GM19468 (cell line): ENCODE measurements at regions not wholly inside any gene's neighbourhood (a gene's known extent, or its start where the extent isn't known, plus 50 kb on each side); places are given as distances from the start of the nearest gene placed in this dataset.

Source experiments
- ATAC-seq: cut with Tn5 transposase; IDR thresholded peaks from one replicate; pipeline ENCODE4 v1.9.1; 2021; ENCODE audit warnings: mild to moderate bottlenecking, moderate library complexity, moderate number of reproducible peaks; ENCODE audit not compliant: unreplicated experiment; ENCODE audit errors: extremely low read depth

DNA sequence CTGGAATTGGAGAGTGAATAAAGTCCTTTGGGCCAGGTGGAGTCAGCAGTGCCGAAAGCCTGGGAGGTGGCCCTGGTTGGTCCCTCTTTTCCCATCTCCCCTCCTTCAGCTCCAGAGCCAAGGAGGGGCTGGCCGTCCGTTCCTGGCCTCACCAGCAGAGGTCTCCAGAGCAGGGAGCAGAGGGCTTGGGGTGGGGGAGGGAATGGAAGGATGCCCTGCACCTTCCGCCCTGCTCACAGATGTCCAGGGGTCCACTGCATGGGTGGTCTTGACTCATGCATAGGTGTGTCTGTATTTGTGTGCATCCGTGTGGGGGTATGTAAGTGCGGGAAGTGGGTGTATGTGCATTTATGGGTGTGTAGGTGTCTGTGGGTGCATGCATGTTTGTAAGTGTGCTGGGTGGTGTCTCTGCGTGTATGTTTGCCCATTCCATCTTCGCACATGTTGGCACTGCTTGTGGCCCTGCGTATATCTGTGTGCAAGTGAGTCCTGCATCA, 201.8 kb downstream of the ZFP36L2 start:
- ATAC-seq, result no peak

DNA sequence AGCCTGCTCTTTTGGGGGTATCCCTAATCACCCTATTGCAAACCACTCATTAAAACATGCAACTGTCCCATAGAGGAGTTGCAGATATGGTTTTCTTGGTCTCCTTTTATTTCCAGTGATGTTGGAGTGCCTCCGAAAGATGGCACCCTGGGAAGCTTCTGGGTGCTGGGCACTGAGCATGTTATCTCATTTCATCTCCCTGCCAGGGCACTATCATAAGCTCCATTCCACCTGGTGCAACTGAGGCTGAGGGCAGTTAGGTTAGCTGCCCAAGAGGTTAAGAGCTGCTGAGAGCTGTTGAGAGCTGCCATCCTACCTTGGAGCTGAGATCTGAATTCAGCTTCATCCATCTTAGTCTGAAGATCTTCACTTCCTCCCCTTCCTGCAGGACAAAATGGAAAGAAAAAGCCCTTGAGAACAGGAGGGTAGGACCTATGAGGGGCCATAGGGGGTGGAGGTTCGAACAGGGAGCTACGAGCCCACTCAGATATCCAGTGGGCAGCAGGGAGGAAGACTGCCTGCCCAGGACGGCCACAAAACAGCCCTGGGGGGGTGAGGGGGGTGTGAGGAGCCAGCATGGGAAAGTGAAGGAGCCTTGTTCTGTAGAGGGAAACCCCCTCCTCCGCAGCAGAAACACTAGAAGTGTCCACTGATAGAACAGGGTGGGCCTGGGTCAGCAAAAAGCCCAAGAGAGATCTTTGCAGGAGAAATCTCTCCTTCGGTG, 202.5 kb downstream of the ZFP36L2 start:
- no peak for ATAC-seq

DNA sequence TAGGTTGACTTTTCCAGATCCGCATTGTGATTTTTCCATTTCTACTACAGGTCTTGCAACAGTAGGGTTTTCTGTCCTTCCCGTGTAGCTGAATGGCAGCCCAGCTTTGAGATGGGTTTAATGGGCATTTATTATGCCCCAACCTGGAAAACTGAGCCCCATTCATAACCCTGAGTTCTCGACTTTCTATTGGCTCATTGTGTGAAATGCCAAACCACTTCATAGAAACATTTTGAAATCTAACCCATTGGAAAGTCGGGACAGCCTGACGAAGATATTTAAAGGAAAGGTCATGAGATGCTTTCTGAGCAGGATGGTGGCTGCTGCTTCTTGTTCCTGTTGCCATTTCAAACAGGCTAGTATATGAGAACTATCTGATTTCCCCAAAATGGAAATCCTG, 203.5 kb downstream of the ZFP36L2 start:
- ATAC-seq, result no peak

DNA sequence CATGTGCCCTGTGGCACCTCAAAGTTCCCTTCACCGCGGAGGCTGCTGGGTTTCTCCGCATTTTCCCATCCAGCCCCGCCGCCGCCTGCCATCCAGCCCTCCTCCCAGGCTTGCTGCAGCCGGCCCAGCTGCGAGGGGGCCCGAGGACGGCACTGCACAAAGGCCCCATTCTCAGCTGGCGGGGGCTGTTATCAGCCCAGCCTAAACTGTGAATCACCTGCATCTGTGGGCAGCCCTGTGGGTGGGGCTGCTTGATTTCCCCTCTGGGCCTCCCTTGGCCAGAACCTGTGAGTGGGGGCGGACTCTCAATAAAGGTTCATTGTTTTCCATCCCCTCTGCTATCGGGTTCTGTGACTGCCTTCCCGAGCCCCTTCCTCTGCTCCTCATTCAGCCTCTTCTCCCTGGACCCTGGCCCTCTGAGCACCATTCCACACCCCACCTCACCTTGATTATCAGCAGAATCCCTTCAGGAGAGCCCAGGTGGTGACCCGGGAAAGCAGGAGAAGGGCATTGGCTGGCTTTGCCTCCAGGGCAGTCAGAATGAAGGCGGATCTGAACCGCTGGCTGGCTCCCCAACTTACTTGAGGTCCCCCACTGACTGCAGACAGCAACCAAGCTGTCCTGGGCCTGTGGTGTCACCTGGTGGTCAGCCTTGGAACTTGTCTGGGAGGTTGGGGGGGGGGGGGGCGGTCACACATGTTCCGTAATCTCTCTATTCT, 204.5 kb downstream of the ZFP36L2 start:
- ATAC-seq, result no peak

- ATAC-seq, result no peak
These were observed 205.3 kb downstream of the ZFP36L2 start for GRCh38 chr2:43020990-43021669.

GRCh38 chr2:43020296-43020695, 206.1 kb downstream of the ZFP36L2 start:
- no peak for ATAC-seq

- ATAC-seq, result no peak
These were observed 206.7 kb downstream of the ZFP36L2 start for GRCh38 chr2:43019536-43020183.

- no peak for ATAC-seq
These were observed 207.4 kb downstream of the ZFP36L2 start for GRCh38 chr2:43019025-43019367.

DNA sequence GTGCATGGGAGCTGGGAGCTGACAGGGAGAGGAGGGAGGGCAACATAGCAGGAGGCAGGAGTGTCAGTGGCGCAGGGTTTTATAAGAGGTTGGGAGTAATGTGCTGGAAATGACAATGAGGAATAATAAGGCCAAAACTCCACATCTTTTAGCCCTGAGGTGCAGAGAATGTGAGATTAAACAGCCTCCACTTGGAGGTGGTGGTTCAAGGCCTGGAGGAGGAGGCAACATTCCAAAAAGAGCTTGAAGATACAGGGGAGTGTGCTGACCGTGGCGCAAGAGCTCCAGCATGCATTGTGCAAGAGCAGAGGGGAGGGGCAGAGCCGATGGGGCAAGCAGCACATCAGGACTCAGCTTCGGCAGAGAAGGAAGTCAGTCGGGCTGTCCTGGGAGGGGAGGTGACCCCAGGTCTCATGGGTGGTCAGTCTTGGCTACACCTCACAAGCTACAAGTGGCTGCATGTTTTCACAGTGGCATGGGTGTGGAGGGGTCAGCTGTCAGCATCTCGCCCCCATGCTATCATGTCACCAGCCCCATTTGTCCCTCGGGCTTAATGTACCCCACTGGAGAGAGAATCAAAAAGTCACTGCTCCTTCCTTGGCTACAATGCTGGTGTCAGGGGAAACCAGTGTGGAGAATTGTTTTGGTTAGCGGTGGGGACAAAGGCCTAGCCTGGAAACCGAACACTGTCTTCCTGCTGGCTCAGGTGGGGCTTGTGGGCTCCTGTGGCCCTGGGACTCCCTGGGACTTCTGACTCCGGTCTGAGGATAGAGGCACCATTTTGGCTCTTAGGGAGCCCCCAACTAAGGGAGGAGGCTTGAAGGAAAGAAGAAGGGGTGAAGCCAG, 208.0 kb downstream of the ZFP36L2 start:
- no peak for ATAC-seq

- no peak for ATAC-seq
These were observed 212.5 kb downstream of the ZFP36L2 start for GRCh38 chr2:43013821-43014345.

DNA sequence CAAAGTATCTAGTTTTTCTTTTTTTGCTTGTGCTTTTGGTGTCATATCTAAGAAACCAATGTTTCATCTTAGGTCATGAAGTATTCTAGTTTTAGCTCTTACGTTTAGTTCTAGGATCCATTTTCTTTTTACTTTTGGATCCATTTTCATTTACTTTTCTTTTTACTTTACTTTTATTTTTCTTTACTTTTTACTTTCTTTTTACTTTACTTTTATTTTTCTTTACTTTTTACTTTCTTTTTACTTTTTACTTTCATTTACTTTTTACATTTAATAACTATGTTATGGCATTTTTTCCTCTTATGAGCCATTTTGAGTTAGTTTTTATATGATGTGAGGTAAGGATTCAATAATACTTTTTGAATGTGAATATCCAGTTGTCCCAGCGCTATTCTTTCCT, 213.4 kb downstream of the ZFP36L2 start:
- no peak for ATAC-seq

DNA sequence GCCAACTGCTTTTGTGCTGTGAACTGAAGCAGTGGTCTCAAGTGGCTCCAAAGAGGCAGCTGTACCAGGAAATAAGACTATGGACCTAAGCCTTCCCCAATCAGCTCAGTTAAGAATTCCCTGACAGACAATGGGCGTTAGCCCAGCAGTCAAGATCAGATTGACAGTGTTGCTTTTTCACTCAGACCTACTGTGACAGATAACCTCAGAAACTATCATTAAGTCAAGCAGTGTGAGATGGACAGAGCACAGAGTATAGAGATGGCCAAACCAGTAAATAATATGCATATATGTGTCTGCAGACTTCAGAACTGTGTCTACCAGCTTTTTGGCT, 215.3 kb downstream of the ZFP36L2 start:
- no peak for ATAC-seq

- no peak for ATAC-seq
These were observed 215.8 kb downstream of the ZFP36L2 start for GRCh38 chr2:43010438-43011157.

DNA sequence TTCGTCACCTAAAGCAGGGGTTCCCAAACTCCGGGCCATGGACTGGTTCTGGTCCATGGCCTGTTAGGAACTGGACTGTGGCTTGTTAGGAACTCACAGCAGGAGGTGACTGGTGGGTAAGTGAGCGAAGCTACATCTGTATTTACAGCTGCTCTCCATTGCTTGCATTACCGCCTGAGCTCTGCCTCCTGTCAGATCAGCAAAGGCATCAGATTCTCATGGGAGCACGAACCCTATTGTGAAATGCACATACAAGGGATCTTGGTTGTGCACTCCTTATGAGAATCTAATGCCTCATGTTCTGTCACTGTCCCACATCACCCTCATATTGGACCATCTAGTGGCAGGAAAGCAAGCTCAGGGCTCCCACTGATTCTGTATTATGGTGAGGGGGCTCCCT, 217.0 kb downstream of the ZFP36L2 start:
- ATAC-seq, result no peak

DNA sequence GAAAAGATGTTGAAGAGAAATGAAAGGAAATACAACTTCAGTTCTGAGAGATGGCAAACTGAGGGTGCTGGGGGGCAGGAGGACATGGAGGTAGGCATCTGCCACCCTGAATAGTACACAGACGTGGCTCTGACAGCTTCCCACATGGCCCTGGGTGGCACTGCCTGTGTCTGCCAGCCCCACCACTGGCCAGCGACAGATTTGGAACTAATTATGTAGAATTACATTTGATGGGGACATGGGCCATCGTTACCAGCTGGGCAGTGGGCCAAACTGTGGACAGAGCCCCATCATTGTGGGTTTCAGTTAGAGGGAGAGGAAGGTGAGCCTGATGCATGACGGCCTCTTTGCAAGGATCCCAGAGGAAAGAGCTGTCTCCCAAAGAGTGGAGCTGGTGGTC, 216.0 kb upstream of the HAAO start:
- ATAC-seq, result no peak

GRCh38 chr2:43007901-43008300, 215.5 kb upstream of the HAAO start:
- ATAC-seq, result no peak

DNA sequence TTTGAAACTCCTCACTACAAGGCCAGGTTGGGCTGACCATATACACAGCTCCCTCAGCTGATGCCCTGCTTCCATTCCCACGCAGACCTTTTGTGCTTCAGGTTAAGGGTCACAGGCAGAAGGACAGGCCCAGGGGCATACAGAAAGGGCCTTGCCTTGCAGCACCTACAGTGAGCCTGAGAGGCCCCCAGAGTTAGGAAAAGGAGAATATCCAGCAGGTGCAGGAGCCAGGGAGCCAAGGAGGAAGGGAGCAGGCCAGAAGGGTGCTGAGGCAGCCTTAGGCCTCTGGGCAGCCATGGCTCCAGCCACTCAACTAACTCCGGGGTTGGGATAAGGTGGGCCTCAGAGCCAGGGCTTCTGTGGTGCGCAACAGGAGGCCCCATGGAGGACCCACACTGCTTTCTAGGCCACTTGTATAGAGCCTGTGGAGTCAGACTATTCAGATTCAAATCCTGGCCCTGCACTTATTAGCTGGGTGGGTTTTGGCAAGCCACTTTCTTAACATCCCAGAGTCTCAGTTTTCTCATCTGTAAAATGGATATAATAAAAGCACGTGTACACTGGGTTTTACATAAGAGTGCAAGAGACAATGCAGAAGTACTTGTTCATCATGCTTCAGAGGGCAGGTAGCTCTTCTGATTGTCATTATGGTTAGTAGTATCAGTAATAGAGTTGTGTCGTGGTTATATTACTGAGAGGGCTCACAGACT, 214.6 kb upstream of the HAAO start:
- no peak for ATAC-seq

DNA sequence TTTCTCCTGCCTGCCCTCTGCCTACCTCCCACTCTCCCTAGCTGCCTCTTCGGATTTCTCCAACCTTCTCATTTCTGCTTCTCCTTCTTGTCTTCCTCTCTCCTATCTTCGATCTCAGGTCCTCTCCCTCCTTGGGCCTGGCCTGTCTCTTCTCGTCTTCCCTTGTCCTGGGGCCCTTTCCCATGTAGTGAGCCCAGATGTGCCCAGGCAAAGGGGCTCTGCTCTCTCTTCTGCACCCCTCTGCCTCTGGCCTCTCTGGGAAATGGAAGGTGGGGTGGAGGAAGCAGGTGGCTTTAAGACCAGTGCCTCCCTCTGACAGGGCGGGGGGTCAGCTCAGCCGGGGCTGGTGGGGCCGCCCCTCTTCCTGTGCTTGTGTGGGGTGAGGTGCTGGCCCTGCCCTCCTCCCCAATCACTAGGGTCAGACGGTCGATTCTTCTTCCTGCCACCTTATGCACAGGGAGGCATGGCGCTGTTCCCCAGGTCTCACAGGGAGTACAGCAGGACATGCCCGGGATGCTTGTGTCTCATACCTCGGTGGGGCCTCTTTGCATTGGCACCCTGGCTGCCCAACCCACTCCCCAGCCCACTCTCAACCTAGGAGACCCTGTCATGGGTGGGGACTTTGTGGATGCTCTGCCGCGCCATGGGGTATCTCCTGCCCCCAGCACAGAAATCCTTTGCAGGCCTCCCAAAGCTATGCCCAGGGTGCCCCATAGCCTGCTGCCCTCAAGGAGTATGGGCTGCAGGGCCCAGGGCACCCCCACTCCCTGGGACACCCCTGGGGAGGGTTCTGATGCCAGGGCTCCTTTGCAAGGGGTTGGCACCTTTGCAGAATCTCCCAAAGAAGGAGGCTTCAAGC, 213.8 kb upstream of the HAAO start:
- no peak for ATAC-seq
